ENCODE measurements at regions not wholly inside any gene's neighbourhood (a gene's known extent, or its start where the extent isn't known, plus 50 kb on each side); places are given as distances from the start of the nearest gene placed in this dataset.
"Not testable (repeated sequence)": the region's sequence is repeated elsewhere in the genome, so short reads cannot be mapped to it uniquely, and the experiment has no call there.

DNA sequence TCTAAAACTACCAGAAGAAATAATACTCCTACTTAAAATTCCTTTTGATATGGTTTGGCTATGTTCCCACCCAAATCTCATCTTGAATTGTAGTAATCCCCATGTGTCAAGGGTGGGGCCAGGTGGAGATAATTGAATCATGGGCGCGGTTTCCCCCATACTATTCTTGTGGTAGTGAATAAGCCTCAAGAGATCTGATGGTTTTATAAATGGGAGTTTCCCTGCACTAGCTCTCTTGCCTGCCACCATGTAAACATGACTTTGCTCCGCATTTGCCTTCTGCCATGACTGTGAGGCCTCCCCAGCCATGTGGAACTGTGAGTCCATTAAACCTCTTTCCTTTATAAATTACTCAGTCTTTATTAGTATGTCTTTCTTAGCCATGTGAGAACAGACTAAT is 390.5 kb downstream of the CHSY3 start:
- DNase-seq: not testable (repeated sequence)

DNA sequence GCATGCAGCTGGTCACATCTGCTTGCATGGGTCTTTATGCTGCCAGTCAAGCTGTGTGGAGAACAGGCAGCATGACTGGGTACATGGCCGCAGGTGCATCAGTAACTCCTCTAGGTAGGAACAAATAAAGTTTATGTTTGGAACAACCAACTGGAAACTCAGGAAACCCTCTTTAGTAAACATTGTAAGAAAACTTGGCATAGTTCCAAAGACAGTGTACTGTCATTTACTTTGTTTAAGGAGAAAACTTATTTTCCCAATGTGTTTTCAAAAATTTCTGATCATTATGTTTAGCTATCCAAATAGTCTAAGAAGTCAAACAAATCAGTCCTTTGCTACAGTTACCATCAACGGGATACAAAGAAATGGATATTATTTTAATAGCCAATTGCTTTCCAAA is 386.0 kb downstream of the CHSY3 start:
- no peak for DNase-seq

DNA sequence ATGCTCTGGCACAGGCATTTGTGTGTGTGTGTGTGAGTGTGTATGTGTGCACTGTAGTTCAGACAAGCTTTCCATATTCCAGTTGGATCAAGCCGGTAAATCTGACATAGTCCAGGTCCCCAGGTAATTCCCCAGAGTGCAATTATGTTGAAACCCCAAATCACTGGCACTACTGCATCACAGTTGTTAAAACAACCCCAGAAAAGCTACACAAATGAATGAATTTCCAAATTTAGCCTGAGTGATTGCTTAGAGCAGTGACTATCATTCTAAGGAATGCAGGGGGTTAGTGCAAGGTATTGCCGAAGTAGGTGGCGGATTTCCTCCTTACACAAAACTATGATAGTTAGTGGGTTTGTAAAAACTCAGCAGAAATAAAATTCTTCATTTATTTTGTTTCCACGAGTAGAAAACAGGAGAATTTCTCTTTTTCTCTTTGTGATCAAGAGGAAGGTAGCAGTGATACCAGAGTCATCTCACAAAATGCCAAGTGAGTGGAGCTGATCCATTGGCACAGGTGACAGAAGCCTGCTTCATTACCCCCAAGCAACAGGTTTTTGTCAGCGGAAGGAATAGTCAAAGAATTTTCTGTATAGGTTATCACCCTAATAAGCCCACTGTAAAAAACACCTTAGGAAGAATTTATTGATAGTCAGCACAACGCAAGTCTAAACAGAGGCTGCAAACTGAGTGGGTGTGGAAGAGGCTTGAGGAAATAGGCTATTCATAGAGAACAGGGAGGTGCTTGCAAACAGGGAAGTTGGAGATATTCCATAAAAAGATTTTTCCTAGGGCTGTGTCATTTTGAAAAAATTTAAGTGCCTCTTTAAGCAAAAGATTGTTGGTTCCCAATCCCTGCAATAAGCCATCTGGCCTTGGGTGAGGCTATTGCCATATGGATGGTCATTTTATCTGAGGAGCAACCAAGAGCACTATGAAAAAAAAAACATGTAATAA is 385.1 kb downstream of the CHSY3 start:
- DNase-seq: no peak

DNA sequence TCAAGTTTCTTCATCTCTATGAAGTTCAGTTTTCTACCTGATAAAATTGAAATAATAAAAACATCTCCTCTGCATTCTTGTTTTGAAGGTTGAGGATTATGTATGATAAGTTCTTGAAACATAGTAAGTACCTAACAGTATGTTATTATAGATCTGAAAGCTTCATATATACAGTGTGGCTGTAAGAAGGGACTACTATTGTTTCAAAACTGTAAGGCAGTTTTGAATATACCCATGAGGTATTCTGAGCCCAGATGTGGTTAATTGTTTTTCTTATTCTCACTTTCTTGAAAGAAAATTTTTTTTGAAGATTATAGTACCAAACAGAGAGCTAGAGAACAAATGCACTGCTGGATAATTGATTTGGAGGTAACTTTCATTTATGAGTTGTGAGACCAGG is 383.2 kb downstream of the CHSY3 start:
- no peak for DNase-seq

DNA sequence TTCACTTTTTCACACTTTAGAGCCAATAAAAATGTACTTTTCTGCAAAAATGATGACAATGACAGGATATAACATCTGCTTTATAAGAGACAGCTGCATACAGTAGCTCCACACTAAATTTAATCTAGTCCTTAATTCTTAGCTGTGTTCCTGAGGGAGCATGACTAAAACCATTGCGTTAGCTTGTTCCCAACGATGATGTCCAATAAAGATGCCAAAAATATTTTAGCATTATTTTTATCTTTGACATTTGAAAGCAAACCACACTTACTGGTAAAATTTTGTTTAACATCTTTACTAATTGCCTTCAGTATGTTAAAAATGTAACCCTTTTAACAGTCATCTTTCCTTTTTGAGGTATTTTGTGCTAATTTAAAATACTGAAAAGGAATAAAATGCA is 382.7 kb downstream of the CHSY3 start:
- no peak for DNase-seq

DNA sequence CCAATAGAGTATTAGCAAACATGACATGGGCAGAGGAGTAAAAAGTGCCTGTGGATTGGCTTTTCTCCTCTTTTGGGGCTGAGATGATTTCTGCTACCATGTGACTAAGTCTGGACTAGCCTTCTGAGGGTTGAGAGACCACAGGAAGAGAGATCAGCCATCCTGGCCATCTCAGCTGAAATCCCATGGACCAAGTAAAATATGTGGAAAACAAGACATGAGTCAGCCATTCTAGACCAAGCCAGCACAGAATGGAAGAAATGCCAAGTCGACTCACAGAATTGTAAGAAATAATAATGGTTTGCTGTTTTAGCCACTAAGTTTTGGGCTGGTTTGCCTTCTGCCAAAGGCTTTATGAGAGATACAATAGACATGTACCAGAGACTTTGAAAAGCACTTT is 377.8 kb downstream of the CHSY3 start:
- DNase-seq: no peak

DNA sequence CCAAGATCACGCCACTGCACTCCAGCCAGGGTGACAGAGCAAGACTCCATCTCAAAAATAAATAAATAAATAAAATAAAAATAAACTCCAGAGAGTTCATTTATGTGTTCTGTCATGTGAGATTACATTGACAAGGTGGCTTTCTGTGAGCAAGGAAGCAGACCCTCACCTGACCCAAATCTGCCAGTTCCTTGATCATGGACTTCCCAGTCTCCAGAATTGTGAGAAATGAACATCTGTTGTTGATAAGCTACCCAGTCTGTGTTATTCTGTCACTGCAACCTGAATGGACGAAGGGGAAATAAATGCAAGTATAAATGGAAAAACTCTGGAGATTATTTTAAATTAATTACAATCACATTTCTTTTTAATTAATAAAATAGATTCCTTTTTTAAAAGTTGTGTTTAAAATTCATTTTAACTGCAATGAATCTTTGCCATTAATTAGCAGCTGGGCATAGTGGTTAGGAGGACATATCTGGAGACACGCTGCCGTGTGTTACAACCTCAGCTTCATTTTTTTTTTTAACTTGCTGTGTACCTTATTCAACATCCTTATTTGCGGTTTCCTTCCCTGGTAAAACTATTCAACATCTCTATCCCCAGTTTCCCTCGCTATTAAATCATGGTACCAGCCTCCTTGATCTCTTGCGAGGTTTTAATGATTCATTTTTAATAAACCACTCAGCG is 376.4 kb downstream of the CHSY3 start:
- no peak for DNase-seq

DNA sequence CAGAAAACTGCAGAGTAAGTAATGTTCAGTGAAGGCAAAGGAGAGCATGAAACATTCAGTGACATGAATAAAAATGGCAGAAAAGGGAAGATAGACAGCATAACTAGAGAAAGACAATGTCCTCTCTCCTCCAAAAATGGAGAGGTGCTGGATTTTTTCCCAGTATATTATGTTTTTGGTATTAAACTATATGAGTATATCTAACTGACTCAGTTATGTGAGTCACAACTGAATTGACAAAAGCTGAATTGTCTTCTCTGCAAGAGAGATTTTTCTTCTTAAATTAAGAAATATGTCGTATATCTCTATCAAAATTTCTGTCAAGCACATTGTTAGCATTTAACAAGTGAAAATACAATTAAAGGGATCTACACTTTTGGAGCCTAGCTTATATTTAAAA is 375.1 kb downstream of the CHSY3 start:
- DNase-seq: no peak

DNA sequence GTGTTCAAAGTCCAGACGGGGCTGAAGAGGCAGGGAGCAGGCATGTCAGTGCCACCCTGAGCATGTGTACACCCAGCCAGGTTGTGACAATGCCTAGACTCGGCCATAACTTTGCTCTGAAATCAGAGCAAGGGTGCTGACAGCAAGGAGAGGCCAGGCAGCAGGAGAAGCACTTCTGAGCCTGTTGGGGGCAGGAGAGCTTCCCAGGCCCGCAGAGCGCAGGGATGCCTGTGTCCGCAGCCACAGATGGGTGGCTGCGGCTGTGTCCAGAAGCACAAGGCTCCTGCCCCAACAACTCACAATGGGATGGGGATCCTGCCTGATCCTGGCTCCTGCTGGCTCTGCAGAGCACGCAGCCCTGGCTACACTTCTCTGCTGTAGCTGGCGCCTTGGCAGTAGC is 373.9 kb downstream of the CHSY3 start:
- DNase-seq: no peak

DNA sequence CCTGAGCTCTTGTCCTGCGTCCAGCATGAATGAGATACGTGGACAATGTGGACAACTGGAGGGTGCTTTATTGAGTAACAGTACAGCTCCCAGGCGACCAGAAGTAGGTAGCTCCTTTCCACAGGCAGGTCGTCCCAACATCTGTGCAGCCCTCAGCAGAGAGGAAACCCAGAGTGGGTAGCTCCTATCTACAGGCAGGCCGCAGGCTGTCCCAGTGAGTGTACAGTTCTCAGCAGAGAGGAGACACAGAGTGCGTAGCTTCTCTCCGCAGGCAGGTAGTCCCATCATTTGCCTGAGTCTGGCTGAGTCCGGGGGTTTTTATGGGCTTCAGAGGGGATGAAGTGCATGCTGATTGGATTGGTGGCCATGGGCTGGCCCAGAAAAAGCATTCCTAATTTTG is 373.3 kb downstream of the CHSY3 start:
- no peak for DNase-seq

DNA sequence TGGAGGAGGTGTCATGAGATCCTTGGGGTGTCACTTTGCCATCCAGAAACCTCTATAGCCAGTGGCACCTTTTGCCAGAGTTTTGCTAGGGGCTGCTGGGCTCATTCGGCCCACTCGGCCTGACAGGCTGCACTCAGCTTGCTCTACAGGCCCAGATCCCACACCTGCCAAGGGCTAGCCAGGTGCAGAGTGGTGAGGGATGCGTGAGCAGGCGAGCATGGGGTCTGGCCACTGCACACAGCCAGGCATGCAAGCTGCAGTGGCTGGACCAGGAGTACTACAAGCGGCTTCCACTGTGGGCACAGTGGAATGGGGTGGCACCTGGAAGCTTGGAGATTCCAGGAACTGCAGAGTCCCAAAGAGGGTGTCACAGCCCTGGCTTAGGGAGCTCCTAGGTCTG is 372.7 kb downstream of the CHSY3 start:
- DNase-seq: no peak

DNA sequence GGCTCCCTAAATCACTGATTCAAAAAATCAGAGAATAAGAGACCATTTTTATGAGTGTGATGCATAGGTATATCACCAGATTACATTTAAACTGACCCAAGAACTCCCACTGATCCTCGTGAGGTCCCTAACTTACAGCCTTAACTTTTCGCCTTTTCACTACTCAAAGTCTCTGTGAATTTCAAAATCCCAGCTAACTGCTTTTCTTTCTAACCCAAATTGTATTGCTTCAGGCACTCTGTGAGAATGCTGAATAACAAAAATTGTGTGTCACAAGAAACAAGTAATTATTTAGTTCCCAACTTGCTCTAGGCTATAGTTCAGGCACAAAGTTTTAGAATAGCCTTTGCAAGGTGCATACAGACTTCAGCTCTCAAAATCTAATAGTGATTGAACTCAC is 368.6 kb downstream of the CHSY3 start:
- no peak for DNase-seq

DNA sequence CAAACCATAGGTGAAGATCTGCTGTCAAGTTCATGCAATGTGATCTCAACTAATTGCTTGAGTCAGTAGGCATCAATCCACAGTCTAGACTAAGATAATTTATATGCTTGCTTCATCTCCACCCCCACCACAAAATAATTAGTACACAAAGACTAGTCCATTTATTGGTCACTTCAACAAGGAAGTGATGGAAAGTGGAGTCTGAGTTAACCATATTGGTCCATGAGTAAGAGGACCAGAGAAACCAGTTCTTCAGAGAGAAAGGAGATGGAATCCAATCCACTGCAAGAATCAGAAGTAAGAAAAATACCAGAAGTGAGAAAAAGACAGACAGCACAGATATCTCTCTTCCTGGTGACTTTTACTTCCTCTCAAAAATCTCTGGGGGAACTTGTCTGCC is 366.5 kb downstream of the CHSY3 start:
- DNase-seq: no peak

DNA sequence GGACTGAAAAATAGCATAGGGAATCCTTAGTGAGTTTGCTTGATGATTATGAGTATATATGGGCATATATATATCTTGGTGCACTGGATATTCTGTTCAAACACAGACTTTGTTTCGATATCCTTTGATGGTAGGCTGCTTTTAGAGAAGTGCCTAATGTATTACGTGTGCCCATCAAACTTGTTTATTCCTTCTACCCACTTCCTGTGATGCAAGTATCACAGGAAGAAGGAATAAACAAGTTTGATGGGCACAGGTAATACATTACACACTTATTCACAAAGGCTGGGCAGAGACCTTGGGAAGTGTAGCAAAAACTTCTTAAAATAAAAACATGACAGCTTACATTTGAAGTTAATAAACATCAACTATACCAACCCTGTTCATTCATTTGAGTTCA is 364.2 kb downstream of the CHSY3 start:
- DNase-seq: no peak

DNA sequence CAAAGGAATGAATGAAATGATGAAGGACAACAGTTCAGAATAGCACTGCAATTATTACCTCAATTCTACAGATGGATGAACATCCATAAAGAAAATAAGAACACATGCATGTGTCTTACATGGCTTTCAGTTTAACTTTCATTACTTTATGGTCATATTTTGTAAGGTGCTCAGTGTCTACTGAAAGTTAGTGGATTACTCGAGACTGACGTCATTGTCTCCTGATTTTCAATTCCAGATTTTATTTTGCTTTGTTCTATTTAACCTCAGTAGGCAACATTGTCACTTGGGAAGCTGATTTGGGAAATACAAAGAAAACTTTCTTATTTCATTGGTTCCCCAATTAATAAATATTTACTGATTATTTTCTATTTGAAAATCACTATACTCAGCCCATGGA is 363.7 kb downstream of the CHSY3 start:
- no peak for DNase-seq

DNA sequence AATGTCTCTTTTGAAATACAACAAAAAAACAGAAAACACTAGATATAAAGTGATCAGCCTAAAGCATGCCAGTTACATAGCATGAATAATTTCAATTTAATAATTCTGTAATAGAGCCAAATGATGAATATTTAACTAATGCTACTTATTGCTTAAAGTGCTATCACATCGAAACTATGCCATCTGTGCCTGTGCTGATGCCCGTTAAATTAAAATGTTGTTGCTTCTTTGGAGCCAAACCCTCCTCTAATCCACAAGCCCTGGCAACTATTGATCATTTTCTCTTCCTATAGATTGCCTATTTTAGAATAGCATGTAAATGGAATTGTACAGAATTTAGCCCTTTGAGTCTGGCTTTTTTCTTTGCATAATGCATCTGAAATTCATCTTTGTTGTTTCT is 356.2 kb downstream of the CHSY3 start:
- no peak for DNase-seq

DNA sequence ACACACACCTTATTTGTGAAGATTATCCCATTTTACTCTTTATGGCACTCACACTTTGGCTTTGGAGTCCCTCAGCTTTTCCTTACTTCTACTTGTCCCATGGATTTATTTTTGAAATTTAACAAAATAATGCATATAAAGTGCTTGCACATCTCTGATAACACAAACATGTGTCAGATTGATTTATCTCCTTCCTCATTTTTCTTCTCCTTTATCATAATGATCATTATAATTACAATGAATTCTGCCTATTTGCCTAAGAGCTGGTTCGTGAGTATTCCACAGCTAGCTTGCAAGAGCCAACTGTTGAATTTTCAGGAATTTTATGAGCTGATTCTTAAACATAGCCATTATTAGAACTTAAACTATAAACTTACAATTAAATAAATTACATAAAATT is 347.7 kb downstream of the CHSY3 start:
- no peak for DNase-seq

DNA sequence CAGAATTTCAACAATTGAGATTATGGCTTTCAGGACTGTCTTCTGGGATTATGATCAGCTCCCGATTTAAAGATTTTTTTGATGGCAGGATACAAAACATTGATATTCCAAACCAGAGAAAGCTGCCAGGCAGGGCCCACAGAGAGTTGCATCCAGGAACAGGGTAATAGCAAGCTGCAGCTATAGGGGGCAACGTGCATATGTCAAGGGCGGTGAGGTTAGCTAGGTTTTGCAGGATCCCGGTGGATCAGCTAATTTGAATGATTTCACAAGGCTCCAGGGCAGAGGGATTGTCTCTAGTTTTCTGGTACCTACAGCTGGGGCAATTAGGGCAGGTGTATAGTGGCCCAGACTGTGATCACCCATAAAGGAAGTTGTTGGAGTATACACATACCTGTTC is 339.4 kb downstream of the CHSY3 start:
- DNase-seq: no peak

DNA sequence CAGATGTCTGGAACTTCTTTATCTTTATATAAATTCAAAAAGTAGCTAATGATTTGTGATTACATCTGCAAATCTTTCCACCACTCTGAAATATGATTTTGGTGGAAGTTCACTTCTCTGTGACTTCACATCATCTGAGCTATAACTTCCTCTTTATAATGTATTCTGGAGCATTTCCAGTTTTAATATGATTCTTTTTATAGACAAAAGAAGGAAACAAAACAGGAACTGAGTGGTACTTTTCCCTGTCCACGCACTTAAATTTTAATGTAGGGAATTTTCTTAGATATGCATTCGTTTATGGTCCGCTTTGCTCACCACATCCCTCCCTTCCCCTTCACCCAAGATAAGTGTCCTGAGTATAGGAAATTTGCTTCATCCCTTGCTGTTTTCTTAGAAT is 333.5 kb downstream of the CHSY3 start:
- no peak for DNase-seq
